Suppressor macrophage (primary cell): ENCODE measurements at regions not wholly inside any gene's neighbourhood (a gene's known extent, or its start where the extent isn't known, plus 50 kb on each side); places are given as distances from the start of the nearest gene placed in this dataset.
"Not testable (repeated sequence)": the region's sequence is repeated elsewhere in the genome, so short reads cannot be mapped to it uniquely, and the experiment has no call there.

Experiments
- DNase-seq, 4 experiments: peaks; one replicate each; pipeline ENCODE4 v3.0.0-alpha.2; 2020 to 2022

DNA sequence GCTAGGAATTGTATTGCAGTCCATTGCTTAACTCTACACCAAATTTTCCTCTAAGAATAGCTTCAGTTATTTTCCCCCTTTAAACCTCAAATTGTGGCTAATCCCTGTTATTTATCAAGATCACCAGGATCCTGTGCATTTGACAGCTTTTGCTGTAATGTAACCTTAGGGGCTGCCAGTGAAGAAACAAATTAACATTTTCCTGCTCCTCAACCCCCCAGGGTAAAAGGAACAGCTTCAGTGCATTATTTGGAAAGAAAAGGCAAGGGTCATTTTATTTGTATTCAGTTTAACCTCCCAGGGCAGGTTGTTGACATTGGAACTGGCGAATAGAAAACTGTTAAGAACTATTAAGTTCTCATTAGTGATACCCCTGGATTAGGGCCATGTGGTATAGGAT is 57.0 kb downstream of the PCDH20 start:
- no peak for DNase-seq

GRCh38 chr13:61350341-61350740 is 65.3 kb downstream of the PCDH20 start:
- DNase-seq = no peak

DNA sequence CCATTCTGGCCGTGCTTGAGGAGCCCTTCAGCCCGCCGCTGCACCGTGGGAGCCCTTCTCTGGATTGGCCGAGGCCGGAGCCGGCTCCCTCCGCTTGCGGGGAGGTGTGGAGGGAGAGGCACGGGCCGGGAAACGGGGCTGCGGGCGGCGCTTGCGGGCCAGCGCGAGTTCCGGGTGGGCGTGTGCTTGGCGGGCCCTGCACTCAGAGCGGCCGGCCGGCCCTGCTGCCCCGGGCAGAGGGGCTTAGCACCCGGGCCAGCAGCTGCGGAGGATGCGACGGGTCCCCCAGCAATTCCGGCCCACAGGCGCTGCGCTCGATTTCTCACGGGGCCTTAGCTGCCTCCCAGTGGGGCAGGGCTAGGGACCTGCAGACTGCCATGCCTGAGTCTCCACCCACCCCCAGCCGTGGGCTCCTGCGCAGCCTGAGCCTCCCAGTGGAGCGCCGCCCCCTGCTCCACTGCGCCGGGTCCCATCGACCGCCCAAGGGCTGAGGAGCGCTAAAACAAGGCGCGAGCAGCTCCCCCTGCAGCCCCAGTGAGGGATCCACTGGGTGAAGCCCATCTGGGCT is 76.5 kb downstream of the PCDH20 start:
- no peak for DNase-seq

GRCh38 chr13:61316647-61317046 is 99.0 kb downstream of the PCDH20 start:
- no peak for DNase-seq

DNA sequence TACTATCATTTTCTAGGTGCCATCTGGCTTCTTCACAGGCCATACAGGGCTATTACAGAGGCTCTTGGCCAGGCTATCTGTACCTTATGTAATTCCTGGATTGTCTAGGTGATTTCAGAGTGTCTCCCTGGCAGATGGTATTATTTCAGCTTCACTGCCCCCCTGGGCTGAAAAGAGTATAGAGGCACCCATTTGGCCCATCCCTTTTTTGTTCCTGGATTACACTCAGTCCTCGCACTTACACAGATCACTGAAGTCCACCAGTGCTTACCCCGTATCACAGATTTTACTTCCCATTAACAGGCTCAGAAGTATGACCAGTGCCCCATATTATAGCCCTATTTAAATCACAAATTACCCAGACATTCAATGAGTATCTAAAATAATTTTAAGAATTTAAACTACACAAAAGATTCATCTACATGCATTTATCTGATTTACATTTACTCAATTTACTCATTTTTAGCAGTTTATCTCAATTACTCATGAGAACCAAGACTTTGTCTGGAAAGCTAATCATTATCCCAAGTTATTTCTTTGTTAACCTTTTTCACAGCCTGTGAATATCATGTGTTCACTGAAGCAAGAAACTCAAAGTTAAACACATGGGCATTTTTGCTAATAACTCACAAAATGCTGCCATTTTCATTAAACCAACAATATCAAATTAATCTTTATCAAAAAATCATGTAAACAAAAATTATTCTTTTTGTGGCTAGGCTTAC is 121.0 kb downstream of the PCDH20 start:
- no peak for DNase-seq

GRCh38 chr13:61286148-61286745 is 129.4 kb downstream of the PCDH20 start:
- DNase-seq = no peak

GRCh38 chr13:61277586-61278276 is 137.9 kb downstream of the PCDH20 start:
- DNase-seq = no peak

DNA sequence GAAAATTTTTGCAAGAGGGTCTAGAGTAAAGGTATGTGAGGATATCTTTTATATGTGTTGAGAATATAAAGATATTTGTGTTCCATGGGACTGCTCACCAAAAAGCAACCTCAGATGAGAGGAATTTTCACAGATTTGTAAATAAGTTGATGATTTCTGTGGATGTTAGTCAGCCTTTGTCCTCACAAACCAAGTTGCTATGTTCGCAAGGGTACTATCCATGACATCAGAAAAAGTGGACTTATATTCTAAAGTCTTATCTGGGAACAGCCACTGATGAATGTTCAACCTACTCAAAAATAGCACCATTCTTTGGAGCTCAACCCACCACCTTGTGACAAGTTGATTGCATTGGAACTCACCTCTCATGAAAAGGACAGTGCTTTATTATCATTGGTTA is 138.6 kb downstream of the PCDH20 start:
- no peak for DNase-seq

- DNase-seq = no peak
These were observed 139.2 kb downstream of the PCDH20 start for GRCh38 chr13:61276401-61276800.

GRCh38 chr13:61275736-61276135 is 139.9 kb downstream of the PCDH20 start:
- DNase-seq = no peak

DNA sequence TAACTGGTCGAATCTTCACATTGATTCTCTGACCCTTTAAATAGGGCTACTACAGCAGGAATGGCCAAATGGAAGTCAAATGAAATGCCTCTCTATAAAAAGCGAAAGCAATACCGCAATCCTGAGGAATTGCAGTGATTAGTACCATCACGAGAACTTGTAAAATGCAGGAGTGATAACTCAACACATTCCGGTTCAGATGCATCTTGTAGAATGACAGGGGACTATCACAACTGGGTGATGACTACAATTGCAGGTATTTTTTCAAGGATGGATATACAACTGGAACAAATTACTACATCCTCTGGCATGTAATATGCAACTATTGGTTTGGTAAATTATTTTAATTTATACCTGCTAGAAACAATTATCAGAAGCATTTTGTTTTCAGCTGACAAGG is 140.4 kb downstream of the PCDH20 start:
- no peak for DNase-seq

DNA sequence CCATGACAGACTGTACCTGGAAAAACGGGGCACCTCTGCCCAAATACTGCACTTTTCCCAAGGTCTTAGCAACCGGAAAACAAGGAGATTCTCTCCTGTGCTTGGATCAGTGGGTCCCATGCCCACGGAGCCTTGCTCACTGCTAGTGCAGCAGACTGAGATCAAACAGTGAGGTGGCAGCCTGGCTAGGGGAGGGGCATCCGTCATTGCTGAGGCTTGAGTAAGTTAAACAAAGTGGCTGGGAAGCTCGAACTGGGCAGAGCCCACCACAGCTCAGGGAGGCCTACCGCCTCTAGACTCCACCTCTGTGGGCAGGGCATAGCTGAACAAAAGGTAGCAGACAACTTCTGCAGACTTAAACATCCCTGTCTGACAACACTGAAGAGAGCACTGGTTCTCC is 148.8 kb downstream of the PCDH20 start:
- DNase-seq = not testable (repeated sequence)

- no peak for DNase-seq
These were observed 153.7 kb downstream of the PCDH20 start for GRCh38 chr13:61261746-61262472.

DNA sequence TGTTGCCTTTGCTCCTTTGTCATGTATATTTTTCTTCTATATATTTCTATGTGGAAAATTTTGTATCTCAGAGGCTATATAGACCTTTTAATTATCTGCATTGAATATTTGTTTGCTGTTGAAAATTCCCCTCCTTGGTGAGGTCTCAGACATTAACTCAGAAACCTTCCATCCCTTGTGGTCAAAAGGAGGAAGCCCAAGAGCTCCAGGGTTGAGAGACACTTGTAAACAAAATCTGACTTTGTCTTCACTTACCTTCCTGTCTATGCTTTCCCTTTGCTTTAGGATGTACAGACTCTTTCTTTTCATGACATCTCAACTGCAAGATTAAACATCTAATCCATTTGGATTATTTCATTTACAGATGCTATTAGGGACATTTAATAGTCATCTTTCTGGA is 157.5 kb downstream of the PCDH20 start:
- DNase-seq = no peak

DNA sequence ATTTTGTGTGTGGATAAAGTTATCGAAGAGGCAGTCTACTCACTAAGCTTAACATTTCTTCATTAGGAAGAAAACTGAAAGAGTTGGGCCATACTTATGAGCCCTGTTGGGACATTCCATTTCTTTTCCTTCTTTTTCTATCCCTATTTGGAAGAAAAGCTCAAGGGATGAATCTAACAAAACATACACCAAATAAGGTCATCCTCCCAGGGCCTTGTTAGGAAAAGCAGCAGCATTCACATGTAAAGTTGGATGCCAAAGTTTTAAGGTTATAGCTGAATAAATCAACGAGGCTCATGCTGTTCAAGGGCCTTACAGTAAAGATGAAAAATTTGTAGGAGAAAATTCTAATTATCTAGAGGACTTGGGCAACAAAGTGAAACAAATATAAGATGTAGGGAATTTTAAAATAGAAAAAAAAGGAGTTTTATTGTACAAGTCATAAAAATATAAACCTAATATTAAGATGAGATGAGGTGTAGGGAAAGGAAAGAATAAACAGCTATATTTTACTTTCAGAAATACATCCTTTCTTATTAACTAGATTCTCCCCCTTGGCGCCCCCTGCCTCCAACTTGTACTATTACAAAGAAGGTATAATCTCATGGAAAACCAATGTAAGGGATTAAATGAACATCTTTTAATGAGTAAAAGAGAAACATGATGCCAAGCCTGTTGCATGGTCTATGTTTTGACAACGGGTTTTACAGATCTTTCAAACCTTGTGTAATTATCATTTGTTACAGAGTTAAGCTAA is 160.4 kb downstream of the PCDH20 start:
- DNase-seq = no peak

GRCh38 chr13:61253105-61253877 is 162.4 kb downstream of the PCDH20 start:
- DNase-seq = no peak

DNA sequence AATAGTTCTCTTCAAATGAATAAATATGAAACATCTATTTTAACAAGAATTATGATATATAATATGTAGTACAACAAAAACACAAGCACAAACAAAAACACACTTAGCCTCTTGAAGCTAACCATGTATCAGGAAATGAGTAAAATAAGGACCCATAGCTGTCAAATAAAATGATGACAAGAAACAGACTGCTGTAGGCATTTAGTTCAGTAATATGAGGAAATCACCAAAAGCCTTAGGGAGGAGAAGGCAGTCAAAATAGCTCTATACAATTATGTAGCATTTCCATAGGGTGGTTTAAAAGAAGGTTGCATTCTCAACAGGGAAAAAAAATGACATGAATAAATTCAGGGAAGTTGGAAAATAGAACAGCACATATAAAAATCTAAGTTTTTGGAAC is 163.4 kb downstream of the PCDH20 start:
- no peak for DNase-seq

DNA sequence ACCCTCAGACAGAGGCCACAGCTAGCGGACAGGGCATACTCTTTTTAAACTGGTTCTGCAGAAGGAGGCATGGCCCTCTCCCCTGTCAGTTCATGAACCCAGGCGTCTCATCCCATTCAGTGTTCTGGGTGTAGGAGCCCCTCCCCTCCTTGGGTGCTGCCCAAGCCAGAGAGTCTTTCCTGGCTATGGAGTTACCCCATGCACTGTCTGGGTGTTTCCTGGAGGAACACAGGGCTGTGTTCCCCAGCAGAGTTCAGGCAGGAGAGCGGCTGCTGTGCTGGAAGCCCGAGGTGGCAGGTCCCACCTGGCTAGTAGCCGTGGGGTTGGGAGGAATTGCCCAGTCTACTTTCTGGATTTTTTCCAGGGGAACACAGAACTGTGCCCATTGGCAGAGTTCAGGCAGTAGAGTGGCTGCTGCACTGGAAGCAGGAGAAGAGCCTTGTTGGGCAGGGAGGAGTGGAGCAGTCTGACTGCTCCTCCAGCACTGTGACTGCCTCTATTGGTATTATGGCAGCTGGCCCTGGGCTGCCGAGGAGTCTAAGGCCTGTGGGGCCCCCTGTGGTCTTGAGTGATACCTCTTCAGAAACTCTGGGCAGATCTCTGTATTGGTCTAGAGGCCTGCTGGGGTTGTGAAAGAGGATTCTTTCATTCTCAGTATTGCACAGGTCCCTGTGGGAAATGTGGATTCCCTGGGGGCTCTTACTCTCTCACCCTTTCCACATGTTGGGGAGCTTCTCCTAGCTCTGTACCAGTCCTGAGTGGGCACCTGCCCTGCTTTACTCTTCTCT is 168.3 kb downstream of the PCDH20 start:
- DNase-seq = no peak

GRCh38 chr13:61246351-61246750 is 169.3 kb downstream of the PCDH20 start:
- no peak for DNase-seq

DNA sequence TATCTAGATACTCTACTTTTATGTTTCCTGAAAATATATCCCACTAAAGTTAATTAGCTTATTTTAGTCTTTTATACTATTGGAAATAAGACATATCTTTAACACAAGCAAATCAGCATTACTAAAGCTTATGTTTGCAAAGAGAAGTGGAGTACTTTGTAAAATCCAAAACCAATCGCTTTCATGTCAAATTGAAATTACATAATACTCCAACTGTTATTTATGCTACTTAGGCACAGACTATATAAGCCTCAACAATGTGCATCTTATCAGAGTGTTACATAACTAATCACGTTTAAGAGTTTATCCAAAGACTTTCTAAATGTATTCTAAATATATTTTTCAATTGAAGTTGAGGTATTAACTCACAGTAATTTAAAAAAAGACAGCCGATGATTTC is 200.0 kb downstream of the PCDH20 start:
- DNase-seq = no peak

- no peak for DNase-seq
These were observed 200.5 kb downstream of the PCDH20 start for GRCh38 chr13:61215116-61215515.
